NB4 (cell line): ENCODE measurements at regions not wholly inside any gene's neighbourhood (a gene's known extent, or its start where the extent isn't known, plus 50 kb on each side); places are given as distances from the start of the nearest gene placed in this dataset.
A peak's percentile ranks its signal among the peaks of the same experiment; 100 is the strongest.

Source experiments
- DNase-seq: peaks from one replicate; pipeline ENCODE4 v3.0.0; 2010; ENCODE audit warnings: low read depth
- H3K4me3 ChIP-seq: one replicate; pipeline ENCODE4 v1.5.1; 2011; ENCODE audit warnings: mild to moderate bottlenecking, low read depth, low read length, moderate library complexity
- CTCF ChIP-seq: IDR thresholded peaks from one replicate; pipeline ENCODE4 v1.5.1; 2012; ENCODE audit warnings: low read depth, low read length
- MAX ChIP-seq: IDR thresholded peaks from 2 replicates; pipeline ENCODE4 v1.6.1; 2011; ENCODE audit warnings: low read depth, low read length
- MYC ChIP-seq: IDR thresholded peaks from 2 replicates; pipeline ENCODE4 v1.6.1; 2011; ENCODE audit warnings: low read depth, low read length
- POLR2A ChIP-seq: IDR thresholded peaks from 2 replicates; pipeline ENCODE4 v1.6.1; 2011; ENCODE audit warnings: mild to moderate bottlenecking; ENCODE audit not compliant: insufficient read length; ENCODE audit errors: extremely low read depth

GRCh38 chr12:3974883-3975282, 101.7 kb upstream of the PARP11 start:
- H3K4me3 ChIP-seq = no peak overlapping the region
- TF ChIP-seq POLR2A (no peak), CTCF (no peak), MAX (no peak), MYC (no peak)
- no peak for DNase-seq

GRCh38 chr12:3973973-3974644, 100.9 kb upstream of the PARP11 start:
- peak; percentile 32 for DNase-seq
- TF ChIP-seq POLR2A (no peak), CTCF (no peak), MYC (no peak), MAX (no peak)
- no peak overlapping the region for H3K4me3 ChIP-seq

- H3K4me3 ChIP-seq = no peak overlapping the region
- DNase-seq = no peak
- no peak for TF ChIP-seq MYC
- TF ChIP-seq MAX = no peak
- TF ChIP-seq CTCF = no peak
- no peak for TF ChIP-seq POLR2A
These were observed 100.2 kb upstream of the PARP11 start for GRCh38 chr12:3973269-3973884.

GRCh38 chr12:3972576-3972975, 99.4 kb upstream of the PARP11 start:
- H3K4me3 ChIP-seq = no peak overlapping the region
- no peak for TF ChIP-seq MAX
- no peak for TF ChIP-seq MYC
- TF ChIP-seq POLR2A = no peak
- TF ChIP-seq CTCF = no peak
- DNase-seq = no peak

GRCh38 chr12:3968523-3968922, 95.3 kb upstream of the PARP11 start:
- DNase-seq = no peak
- no peak overlapping the region for H3K4me3 ChIP-seq
- no peak for TF ChIP-seq POLR2A
- no peak for TF ChIP-seq MYC
- no peak for TF ChIP-seq MAX
- TF ChIP-seq CTCF = no peak
